ENCODE measurements at regions not wholly inside any gene's neighbourhood (a gene's known extent, or its start where the extent isn't known, plus 50 kb on each side); places are given as distances from the start of the nearest gene placed in this dataset.

DNA sequence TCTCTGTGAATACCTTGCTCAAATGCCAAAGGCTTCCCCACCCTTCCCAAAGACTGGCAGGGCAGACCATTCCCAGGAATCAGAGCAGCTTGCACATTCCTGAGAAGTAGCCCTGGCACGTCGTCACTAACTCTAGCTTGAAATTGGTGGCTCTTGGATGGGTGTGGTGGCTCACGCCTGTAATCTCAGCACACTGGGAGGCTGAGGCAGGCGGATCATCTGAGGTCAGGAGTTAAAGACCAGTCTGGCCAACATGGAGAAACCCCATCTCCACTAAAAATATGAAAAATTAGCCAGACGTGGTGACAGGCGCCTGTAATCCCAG is 108.2 kb upstream of the MPP7 start:
- no peaks in the 10 kb centered on the region for H4K20me1 ChIP-seq (ENCODE audit: low read depth)
- no peaks in the 10 kb centered on the region for H3K36me3 ChIP-seq
- H3K4me3 ChIP-seq: no peak overlapping the region
- DNase-seq (ENCODE audit: low spot score): no peak
- H3K4me2 ChIP-seq: no peak overlapping the region
- peaks cover 2% of the 10 kb centered on the region for H3K27me3 Mint-ChIP-seq (ENCODE audit: insufficient read depth, low read depth)
- H3K4me1 Mint-ChIP-seq: no peaks in the 10 kb centered on the region
- H3K36me3 Mint-ChIP-seq: no peaks in the 10 kb centered on the region
- no peak overlapping the region for H3K27ac ChIP-seq
- H3K4me3 Mint-ChIP-seq: no peak overlapping the region
- no peaks in the 10 kb centered on the region for H3K4me1 ChIP-seq
- no peak overlapping the region for H2AFZ ChIP-seq (replicated peaks)
- no peaks in the 10 kb centered on the region for H3F3A ChIP-seq (ENCODE audit: low read depth)
- H3K27ac Mint-ChIP-seq: no peak overlapping the region
- H3K79me2 ChIP-seq (ENCODE audit: low read depth): no peaks in the 10 kb centered on the region
- peaks cover 4% of the 10 kb centered on the region for H3K9me3 Mint-ChIP-seq
- H3K9me3 ChIP-seq (ENCODE audit: low read depth): no peaks in the 10 kb centered on the region
- no peak overlapping the region for H3K9ac ChIP-seq
- TF ChIP-seq EZH2 (IDR thresholded peaks at IDR 0.05): no peak
- no peak for TF ChIP-seq EZH2phosphoT487 (IDR thresholded peaks at IDR 0.05)
- TF ChIP-seq, protein P1, sequence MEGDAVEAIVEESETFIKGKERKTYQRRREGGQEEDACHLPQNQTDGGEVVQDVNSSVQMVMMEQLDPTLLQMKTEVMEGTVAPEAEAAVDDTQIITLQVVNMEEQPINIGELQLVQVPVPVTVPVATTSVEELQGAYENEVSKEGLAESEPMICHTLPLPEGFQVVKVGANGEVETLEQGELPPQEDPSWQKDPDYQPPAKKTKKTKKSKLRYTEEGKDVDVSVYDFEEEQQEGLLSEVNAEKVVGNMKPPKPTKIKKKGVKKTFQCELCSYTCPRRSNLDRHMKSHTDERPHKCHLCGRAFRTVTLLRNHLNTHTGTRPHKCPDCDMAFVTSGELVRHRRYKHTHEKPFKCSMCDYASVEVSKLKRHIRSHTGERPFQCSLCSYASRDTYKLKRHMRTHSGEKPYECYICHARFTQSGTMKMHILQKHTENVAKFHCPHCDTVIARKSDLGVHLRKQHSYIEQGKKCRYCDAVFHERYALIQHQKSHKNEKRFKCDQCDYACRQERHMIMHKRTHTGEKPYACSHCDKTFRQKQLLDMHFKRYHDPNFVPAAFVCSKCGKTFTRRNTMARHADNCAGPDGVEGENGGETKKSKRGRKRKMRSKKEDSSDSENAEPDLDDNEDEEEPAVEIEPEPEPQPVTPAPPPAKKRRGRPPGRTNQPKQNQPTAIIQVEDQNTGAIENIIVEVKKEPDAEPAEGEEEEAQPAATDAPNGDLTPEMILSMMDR (IDR thresholded peaks at IDR 0.05): no peak
- no peaks in the 10 kb centered on the region for H3K27me3 ChIP-seq

DNA sequence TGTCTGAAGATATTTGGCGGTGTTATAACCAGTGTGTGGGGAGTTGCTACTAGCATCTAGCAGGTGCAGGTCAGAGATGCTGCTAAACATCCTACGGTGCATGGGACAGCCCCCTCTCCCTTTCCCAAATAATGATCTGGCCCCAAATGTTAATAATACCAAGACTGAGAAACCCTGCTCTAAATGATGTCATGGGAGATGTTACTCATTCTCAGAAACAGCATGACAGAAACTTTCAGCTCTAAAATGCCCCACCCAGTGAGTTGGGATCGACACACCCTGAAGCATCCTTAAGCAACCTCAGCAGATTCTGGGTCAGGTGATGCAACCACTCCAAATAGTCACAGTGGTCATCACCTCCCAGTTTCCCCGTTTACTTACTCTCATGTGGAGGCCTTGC is 108.8 kb upstream of the MPP7 start:
- Histone ChIP-seq H3K9ac (no peak overlapping the region), H2AFZ (replicated peaks) (no peak overlapping the region), H3K4me2 (no peak overlapping the region), H3K27me3 (no peaks in the 10 kb centered on the region), H3K4me1 (no peaks in the 10 kb centered on the region), H3K4me3 (no peak overlapping the region), H3F3A (ENCODE audit: low read depth) (no peaks in the 10 kb centered on the region), H3K36me3 (no peaks in the 10 kb centered on the region), H3K9me3 (ENCODE audit: low read depth) (no peaks in the 10 kb centered on the region), H4K20me1 (ENCODE audit: low read depth) (no peaks in the 10 kb centered on the region), H3K79me2 (ENCODE audit: low read depth) (no peaks in the 10 kb centered on the region), H3K27ac (no peak overlapping the region)
- H3K9me3 Mint-ChIP-seq: peaks cover 4% of the 10 kb centered on the region
- TF ChIP-seq EZH2phosphoT487 (IDR thresholded peaks at IDR 0.05) (no peak), EZH2 (IDR thresholded peaks at IDR 0.05) (no peak)
- TF ChIP-seq, protein P1 (IDR thresholded peaks at IDR 0.05): no peak
- H3K36me3 Mint-ChIP-seq: no peaks in the 10 kb centered on the region
- no peaks in the 10 kb centered on the region for H3K4me1 Mint-ChIP-seq
- peaks cover 5% of the 10 kb centered on the region for H3K27me3 Mint-ChIP-seq (ENCODE audit: insufficient read depth, low read depth)
- DNase-seq (ENCODE audit: low spot score): no peak
- no peak overlapping the region for H3K27ac Mint-ChIP-seq
- H3K4me3 Mint-ChIP-seq: no peak overlapping the region

DNA sequence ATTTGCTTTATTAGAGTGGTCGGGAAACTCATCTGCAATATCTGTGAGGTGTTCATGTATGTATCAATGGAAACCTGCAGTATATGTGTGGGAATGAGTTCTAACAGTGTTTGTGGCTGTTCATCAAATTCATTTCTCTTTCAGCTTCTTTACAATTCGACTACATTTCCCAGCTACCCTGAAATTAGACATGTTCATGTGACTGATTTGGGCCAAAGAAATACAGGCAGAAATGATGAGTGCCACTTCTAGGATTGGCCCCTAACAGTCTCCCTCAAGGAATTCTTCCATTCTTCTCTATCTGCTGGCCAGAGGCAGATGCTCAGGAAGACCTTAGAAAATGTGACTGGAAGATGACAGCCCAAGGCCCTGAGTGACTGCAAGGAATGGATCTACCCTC is 114.8 kb upstream of the WAC start:
- Histone ChIP-seq H3K27me3 (no peaks in the 10 kb centered on the region), H3K9me3 (ENCODE audit: low read depth) (no peaks in the 10 kb centered on the region), H4K20me1 (ENCODE audit: low read depth) (no peaks in the 10 kb centered on the region), H3K9ac (no peak overlapping the region), H3K36me3 (no peaks in the 10 kb centered on the region), H3K4me3 (no peak overlapping the region), H3F3A (ENCODE audit: low read depth) (no peaks in the 10 kb centered on the region), H2AFZ (replicated peaks) (no peak overlapping the region), H3K79me2 (ENCODE audit: low read depth) (no peaks in the 10 kb centered on the region), H3K4me2 (no peak overlapping the region), H3K4me1 (no peaks in the 10 kb centered on the region), H3K27ac (no peak overlapping the region)
- H3K27ac Mint-ChIP-seq: no peak overlapping the region
- H3K36me3 Mint-ChIP-seq: no peaks in the 10 kb centered on the region
- no peak for DNase-seq (ENCODE audit: low spot score)
- TF ChIP-seq, protein P1 (IDR thresholded peaks at IDR 0.05): no peak
- no peak for TF ChIP-seq EZH2phosphoT487 (IDR thresholded peaks at IDR 0.05)
- no peak for TF ChIP-seq EZH2 (IDR thresholded peaks at IDR 0.05)
- no peaks in the 10 kb centered on the region for H3K4me1 Mint-ChIP-seq
- H3K4me3 Mint-ChIP-seq: no peak overlapping the region
- H3K9me3 Mint-ChIP-seq: peaks cover 4% of the 10 kb centered on the region
- H3K27me3 Mint-ChIP-seq (ENCODE audit: insufficient read depth, low read depth): peaks cover 5% of the 10 kb centered on the region

- Histone ChIP-seq H4K20me1 (ENCODE audit: low read depth) (no peaks in the 10 kb centered on the region), H3K36me3 (no peaks in the 10 kb centered on the region), H3K4me3 (no peak overlapping the region), H2AFZ (replicated peaks) (no peak overlapping the region), H3K27me3 (no peaks in the 10 kb centered on the region), H3K9me3 (ENCODE audit: low read depth) (no peaks in the 10 kb centered on the region), H3F3A (ENCODE audit: low read depth) (no peaks in the 10 kb centered on the region), H3K9ac (no peak overlapping the region), H3K4me2 (no peak overlapping the region), H3K27ac (no peak overlapping the region), H3K4me1 (peaks cover 8% of the 10 kb centered on the region), H3K79me2 (ENCODE audit: low read depth) (no peaks in the 10 kb centered on the region)
- Mint-ChIP-seq H3K27me3 (ENCODE audit: insufficient read depth, low read depth) (peaks cover 2% of the 10 kb centered on the region), H3K9me3 (peaks cover 2% of the 10 kb centered on the region), H3K4me1 (peaks cover 4% of the 10 kb centered on the region), H3K27ac (no peak overlapping the region), H3K36me3 (no peaks in the 10 kb centered on the region), H3K4me3 (no peak overlapping the region)
- no peak for TF ChIP-seq EZH2phosphoT487 (IDR thresholded peaks at IDR 0.05)
- TF ChIP-seq, protein P1 (IDR thresholded peaks at IDR 0.05): no peak
- no peak for DNase-seq (ENCODE audit: low spot score)
Observed at GRCh38 chr10:28425422-28425821, 107.5 kb upstream of the WAC start.

Measured in neural progenitor cell (in vitro differentiated cells).